CD14-positive monocyte (primary cell): ENCODE measurements at regions not wholly inside any gene's neighbourhood (a gene's known extent, or its start where the extent isn't known, plus 50 kb on each side); places are given as distances from the start of the nearest gene placed in this dataset.

Experiments used
- DNase-seq, 3 donors: peaks; one replicate each; pipeline ENCODE4 v3.0.0-alpha.2; 2011 to 2022
- H2AFZ ChIP-seq: 2 replicates; pipeline ENCODE4 v1.6.0; 2012; ENCODE audit warnings: mild to moderate bottlenecking, low read depth, low read length, inconsistent platforms; ENCODE audit not compliant: insufficient read depth, poor library complexity, severe bottlenecking
- H3K27ac ChIP-seq, 2 donors: 1 replicate in 1 of 2; 2 replicates in 1 of 2; pipeline ENCODE4 v1.5.1; 2012 to 2013; ENCODE audit warnings: low read length in 2 of 2, control low read depth in 1 of 2, inconsistent platforms in 1 of 2, low read depth in 1 of 2, mild to moderate bottlenecking in 1 of 2
- H3K27me3 ChIP-seq, 2 donors: one replicate each; pipeline versions ENCODE4 v1.6.0 to v1.6.1; 2011 to 2013; ENCODE audit warnings: low read length in 2 of 2; ENCODE audit not compliant: control insufficient read depth in 2 of 2, insufficient read depth in 2 of 2
- H3K36me3 ChIP-seq, 2 donors: replicated peaks in 1 of 2; 1 replicate in 1 of 2; 2 replicates in 1 of 2; pipeline versions ENCODE4 v1.5.1 to v1.6.1; 2012 to 2013; ENCODE audit warnings: low read length in 2 of 2, control low read depth in 1 of 2, inconsistent platforms in 1 of 2, mild to moderate bottlenecking in 1 of 2; ENCODE audit not compliant: insufficient read depth in 2 of 2, control insufficient read depth in 1 of 2
- H3K4me1 ChIP-seq, 2 donors: 1 replicate in 1 of 2; 2 replicates in 1 of 2; pipeline versions ENCODE4 v1.5.1 to v1.6.1; 2012 to 2013; ENCODE audit warnings: low read length in 2 of 2, control low read depth in 1 of 2, inconsistent platforms in 1 of 2, mild to moderate bottlenecking in 1 of 2, moderate library complexity in 1 of 2; ENCODE audit not compliant: insufficient read depth in 2 of 2, control insufficient read depth in 1 of 2
- H3K4me2 ChIP-seq: replicated peaks from 2 replicates; pipeline ENCODE3; 2012; ENCODE audit warnings: low read length, moderate library complexity, mild to moderate bottlenecking; ENCODE audit not compliant: poor library complexity, severe bottlenecking; ENCODE audit errors: extremely low read depth
- H3K4me3 ChIP-seq, 3 experiments: fragments of 200-600 bp in 1 of 3; sonication (generic) in 1 of 3; replicated peaks in 1 of 3; 1 replicate in 2 of 3; 2 replicates in 1 of 3; pipeline ENCODE4 v1.5.1; 2011 to 2013; ENCODE audit warnings: low read length in 3 of 3, mild to moderate bottlenecking in 3 of 3, control low read depth in 2 of 3, low read depth in 2 of 3, inconsistent platforms in 1 of 3, moderate library complexity in 1 of 3
- H3K79me2 ChIP-seq: 2 replicates; pipeline ENCODE4 v1.6.0; 2012; ENCODE audit warnings: mild to moderate bottlenecking, control low read depth, inconsistent platforms, low read length, moderate library complexity; ENCODE audit not compliant: insufficient read depth
- H3K9ac ChIP-seq: 2 replicates; pipeline ENCODE4 v1.6.0; 2017; ENCODE audit warnings: low read length, mild to moderate bottlenecking; ENCODE audit not compliant: insufficient read depth, poor library complexity, severe bottlenecking
- H3K9me3 ChIP-seq, 2 donors: replicated peaks in 1 of 2; 1 replicate in 1 of 2; 2 replicates in 1 of 2; pipeline versions ENCODE4 v1.5.1 to v1.6.1; 2012 to 2013; ENCODE audit warnings: low read length in 2 of 2, control low read depth in 1 of 2; ENCODE audit not compliant: control insufficient read depth in 1 of 2, insufficient read depth in 1 of 2
- H4K20me1 ChIP-seq: 2 replicates; pipeline ENCODE4 v1.6.0; 2012; ENCODE audit warnings: mild to moderate bottlenecking, low read length, control low read depth, moderate library complexity; ENCODE audit not compliant: insufficient read depth
- H3K27ac Mint-ChIP-seq, 7 donors: one replicate each; pipeline ENCODE4 v1.8.0; 2020; ENCODE audit warnings: mild to moderate bottlenecking in 7 of 7, mixed read lengths in 7 of 7, moderate library complexity in 6 of 7, inconsistent platforms in 2 of 7
- H3K27me3 Mint-ChIP-seq, 3 donors: one replicate each; pipeline ENCODE4 v1.8.0; 2021 to 2022; ENCODE audit warnings: low read depth in 3 of 3, mild to moderate bottlenecking in 3 of 3, mixed read lengths in 3 of 3, moderate library complexity in 3 of 3, inconsistent platforms in 1 of 3
- H3K36me3 Mint-ChIP-seq, 2 donors: one replicate each; pipeline ENCODE4 v1.8.0; 2020; ENCODE audit warnings: mixed read lengths in 2 of 2, inconsistent platforms in 1 of 2, mild to moderate bottlenecking in 1 of 2
- H3K4me1 Mint-ChIP-seq: one replicate; pipeline ENCODE4 v1.8.0; 2020; ENCODE audit warnings: mild to moderate bottlenecking, mixed read lengths
- H3K4me3 Mint-ChIP-seq, 2 donors: one replicate each; pipeline ENCODE4 v1.8.0; 2020; ENCODE audit warnings: mild to moderate bottlenecking in 2 of 2, mixed read lengths in 2 of 2, moderate library complexity in 1 of 2
- H3K9me3 Mint-ChIP-seq, 7 donors: one replicate each; pipeline ENCODE4 v1.8.0; 2020 to 2022; ENCODE audit warnings: mixed read lengths in 7 of 7, mild to moderate bottlenecking in 6 of 7, moderate library complexity in 6 of 7, inconsistent platforms in 2 of 7
- WGBS: methylation state at CpG from one replicate; pipeline ENCODE4 v1.1.5; 2013; ENCODE audit warnings: missing lambda C conversion rate; ENCODE audit not compliant: insufficient coverage; 5-methylcytosine and 5-hydroxymethylcytosine counted together
- intact Hi-C, 2 donors: fragments of 100-400 bp; cut with micrococcal nuclease; formaldehyde crosslinking; loops; one replicate each; pipeline versions ENCODE4 v1.15.0 to v1.15.1; 2023
- TF ChIP-seq, protein P1 (sequence below): fragments of 200-600 bp; IDR thresholded peaks from one replicate; pipeline ENCODE4 v1.8.0; 2022; ENCODE audit warnings: antibody characterized with exemption, mild to moderate bottlenecking

DNA sequence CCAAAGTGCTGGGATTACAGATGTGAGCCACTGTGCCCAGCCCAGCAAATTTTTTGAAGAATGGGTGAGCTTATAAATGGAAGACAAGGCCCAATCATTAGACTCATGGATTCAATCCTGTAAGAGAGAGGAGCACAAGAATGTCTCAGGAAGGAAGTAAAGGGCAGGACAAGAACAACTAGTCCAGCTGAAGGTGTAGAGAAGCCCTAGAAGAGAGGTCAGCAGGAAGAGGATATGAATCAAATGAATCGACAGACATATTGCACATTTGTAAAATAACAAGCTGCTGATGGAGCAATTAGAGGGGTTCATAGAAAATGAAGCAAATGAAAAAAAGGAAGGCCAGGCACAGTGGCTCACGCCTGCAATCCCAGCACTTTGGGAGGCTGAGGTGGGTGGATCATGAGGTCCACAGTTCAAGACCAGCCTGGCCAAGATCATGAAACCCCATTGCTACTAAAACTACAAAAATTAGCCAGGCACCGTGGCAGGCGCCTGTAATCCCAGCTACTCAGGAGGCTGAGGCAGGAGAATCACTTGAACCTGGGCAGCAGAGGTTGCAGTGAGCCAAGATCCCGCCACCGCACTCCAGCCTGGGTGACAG lies 74.9 kb downstream of the MIS18A start:
- H4K20me1 ChIP-seq = no peaks in the 10 kb centered on the region
- Mint-ChIP-seq H3K4me1 (no peaks in the 10 kb centered on the region), H3K27me3 (peaks cover 0 to 5% (median 0%) of the 10 kb centered on the region in 3 donors), H3K27ac (no peak overlapping the region), H3K9me3 (peaks cover 12 to 38% (median 23%) of the 10 kb centered on the region in 7 donors), H3K4me3 (no peak overlapping the region), H3K36me3 (no peaks in the 10 kb centered on the region)
- no peaks in the 10 kb centered on the region for H3K27me3 ChIP-seq
- TF ChIP-seq, protein P1, sequence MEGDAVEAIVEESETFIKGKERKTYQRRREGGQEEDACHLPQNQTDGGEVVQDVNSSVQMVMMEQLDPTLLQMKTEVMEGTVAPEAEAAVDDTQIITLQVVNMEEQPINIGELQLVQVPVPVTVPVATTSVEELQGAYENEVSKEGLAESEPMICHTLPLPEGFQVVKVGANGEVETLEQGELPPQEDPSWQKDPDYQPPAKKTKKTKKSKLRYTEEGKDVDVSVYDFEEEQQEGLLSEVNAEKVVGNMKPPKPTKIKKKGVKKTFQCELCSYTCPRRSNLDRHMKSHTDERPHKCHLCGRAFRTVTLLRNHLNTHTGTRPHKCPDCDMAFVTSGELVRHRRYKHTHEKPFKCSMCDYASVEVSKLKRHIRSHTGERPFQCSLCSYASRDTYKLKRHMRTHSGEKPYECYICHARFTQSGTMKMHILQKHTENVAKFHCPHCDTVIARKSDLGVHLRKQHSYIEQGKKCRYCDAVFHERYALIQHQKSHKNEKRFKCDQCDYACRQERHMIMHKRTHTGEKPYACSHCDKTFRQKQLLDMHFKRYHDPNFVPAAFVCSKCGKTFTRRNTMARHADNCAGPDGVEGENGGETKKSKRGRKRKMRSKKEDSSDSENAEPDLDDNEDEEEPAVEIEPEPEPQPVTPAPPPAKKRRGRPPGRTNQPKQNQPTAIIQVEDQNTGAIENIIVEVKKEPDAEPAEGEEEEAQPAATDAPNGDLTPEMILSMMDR = no peak
- H3K9ac ChIP-seq = no peak overlapping the region
- 91% methylated on average over 4 of the region's 6 CpGs for WGBS
- H3K4me1 ChIP-seq = no peaks in the 10 kb centered on the region
- H3K9me3 ChIP-seq = peaks cover 6 to 12% of the 10 kb centered on the region in 2 donors
- no peak for DNase-seq
- no peak overlapping the region for H2AFZ ChIP-seq
- no peaks in the 10 kb centered on the region for H3K79me2 ChIP-seq
- no peak overlapping the region for H3K27ac ChIP-seq
- no peak overlapping the region for H3K4me2 ChIP-seq
- H3K4me3 ChIP-seq = no peak overlapping the region
- no peaks in the 10 kb centered on the region for H3K36me3 ChIP-seq
- intact Hi-C loops = no loop called here

DNA sequence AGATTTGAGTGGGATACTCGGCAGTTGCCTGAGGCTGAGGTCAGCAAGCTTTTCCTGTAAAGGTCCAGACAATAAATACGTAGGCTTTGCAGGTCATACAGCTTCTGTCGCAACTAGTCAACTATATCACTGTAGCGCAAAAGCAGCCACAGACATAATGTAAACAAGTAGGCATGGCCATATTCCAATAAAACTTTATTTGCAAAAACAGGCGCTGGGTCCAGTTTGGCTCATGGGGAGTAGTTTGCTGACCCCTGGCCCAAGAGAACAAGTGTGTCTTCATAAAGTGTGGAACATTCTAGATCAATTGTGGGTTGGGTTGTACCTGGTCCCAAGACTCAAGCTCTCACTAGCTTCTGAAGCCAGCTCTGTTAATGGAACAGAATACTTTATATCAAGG lies 78.8 kb downstream of the MIS18A start:
- H2AFZ ChIP-seq = no peak overlapping the region
- 94% methylated on average over 4 of the region's 5 CpGs for WGBS
- Mint-ChIP-seq H3K27me3 (peaks cover 0 to 5% (median 0%) of the 10 kb centered on the region in 3 donors), H3K4me1 (no peaks in the 10 kb centered on the region), H3K36me3 (no peaks in the 10 kb centered on the region), H3K4me3 (no peak overlapping the region), H3K27ac (no peak overlapping the region), H3K9me3 (peaks cover 10 to 25% (median 20%) of the 10 kb centered on the region in 7 donors)
- H4K20me1 ChIP-seq = no peaks in the 10 kb centered on the region
- H3K27ac ChIP-seq = no peak overlapping the region
- H3K9me3 ChIP-seq = peaks cover 0 to 7% of the 10 kb centered on the region in 2 donors
- H3K4me3 ChIP-seq = no peak overlapping the region
- H3K36me3 ChIP-seq = no peaks in the 10 kb centered on the region
- DNase-seq = no peak
- TF ChIP-seq, protein P1 = no peak
- intact Hi-C loops = no loop called here
- no peaks in the 10 kb centered on the region for H3K27me3 ChIP-seq
- H3K4me1 ChIP-seq = no peaks in the 10 kb centered on the region
- H3K4me2 ChIP-seq = no peak overlapping the region
- H3K79me2 ChIP-seq = no peaks in the 10 kb centered on the region
- H3K9ac ChIP-seq = no peak overlapping the region
